ENCODE measurements at regions not wholly inside any gene's neighbourhood (a gene's known extent, or its start where the extent isn't known, plus 50 kb on each side); places are given as distances from the start of the nearest gene placed in this dataset.
"Not testable (repeated sequence)": the region's sequence is repeated elsewhere in the genome, so short reads cannot be mapped to it uniquely, and the experiment has no call there.

GRCh38 chr17:33572615-33573014, 279.5 kb upstream of the ASIC2 start:
- DNase-seq: no peak

GRCh38 chr17:33574942-33575445, 281.9 kb upstream of the ASIC2 start:
- no peak for DNase-seq

- DNase-seq: not testable (repeated sequence)
Observed at GRCh38 chr17:33579740-33580139, 286.6 kb upstream of the ASIC2 start.

GRCh38 chr17:33580215-33580614, 287.1 kb upstream of the ASIC2 start:
- DNase-seq: no peak

DNA sequence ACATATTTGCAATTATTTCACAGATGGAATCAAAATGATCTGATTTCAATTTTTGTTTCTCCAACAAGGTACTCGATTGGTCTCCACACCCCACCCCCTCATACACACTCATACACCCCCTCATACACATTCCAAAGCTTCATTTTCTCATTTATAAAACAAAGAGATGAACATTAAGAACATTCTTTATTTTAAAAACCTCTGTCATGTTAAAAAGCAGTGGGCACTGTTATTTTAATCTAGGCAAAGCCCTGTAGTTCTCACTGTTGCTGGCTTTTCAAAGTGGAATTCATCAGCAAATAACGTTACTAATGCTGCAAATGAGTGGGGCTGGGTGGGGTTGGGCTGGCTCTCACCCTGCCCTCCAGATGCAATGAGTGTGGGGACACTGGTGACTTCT, 289.6 kb upstream of the ASIC2 start:
- DNase-seq: no peak

GRCh38 chr17:33583518-33584417, 290.7 kb upstream of the ASIC2 start:
- DNase-seq: no peak

DNA sequence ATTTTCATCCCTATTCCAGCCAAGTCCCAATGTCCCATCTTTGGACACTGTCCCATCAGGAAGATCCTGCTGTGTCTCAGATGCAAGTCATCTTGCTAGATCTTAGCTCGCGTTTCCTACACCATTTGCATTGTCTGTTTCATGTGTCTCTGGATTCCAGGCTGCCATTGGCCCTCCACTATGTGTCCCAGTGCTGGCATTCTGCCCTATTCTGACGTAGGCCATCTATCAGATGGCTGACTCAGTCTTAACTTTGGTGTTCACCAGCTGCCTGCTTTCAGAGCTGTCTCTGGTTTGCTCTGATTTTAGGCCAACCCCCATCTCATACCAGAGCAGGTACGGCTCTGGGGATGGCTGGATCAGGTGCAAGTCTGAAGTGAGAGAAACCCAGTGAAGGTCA, 300.9 kb upstream of the ASIC2 start:
- no peak for DNase-seq

DNA sequence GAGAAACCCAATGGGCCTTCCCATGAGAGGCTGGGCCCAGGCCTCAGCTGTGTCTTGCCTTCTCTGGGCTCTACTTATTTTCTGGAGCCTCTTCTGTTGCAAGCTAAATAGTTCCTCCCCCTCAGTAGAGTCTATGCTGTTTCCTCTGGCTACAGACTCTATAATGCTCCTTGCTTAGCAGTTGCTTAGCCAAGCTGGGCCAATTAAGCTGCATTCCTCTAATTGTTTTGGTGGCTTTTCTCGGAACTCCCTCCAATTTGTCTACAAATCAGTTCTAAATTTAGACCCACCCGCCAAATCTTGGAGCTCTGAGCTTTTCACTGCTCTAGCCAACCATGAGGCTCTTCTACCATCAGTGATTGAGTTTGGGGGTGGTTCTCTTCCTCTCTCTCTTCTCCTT, 302.7 kb upstream of the ASIC2 start:
- no peak for DNase-seq

GRCh38 chr17:33596899-33597298, 303.8 kb upstream of the ASIC2 start:
- no peak for DNase-seq

GRCh38 chr17:33598797-33599196, 305.7 kb upstream of the ASIC2 start:
- no peak for DNase-seq

DNA sequence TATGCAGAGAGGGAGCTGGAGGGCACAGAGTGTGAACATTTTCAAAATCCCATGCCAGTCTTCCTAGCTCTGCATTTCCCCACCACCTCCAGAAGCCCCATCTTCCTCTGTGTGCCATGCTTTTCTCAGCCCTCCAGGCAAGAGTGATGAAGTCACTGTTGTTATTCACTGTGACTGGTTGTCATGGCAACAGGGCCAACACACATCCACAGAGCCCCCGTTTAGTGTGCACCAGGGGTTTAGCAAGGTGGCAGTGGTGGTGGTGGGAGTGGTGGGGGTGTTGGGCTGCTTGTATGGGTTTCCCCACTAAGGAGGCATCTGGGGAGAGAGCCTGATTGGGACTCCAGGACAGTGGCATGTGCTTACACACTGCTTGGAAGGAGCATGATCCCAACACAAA, 309.9 kb upstream of the ASIC2 start:
- no peak for DNase-seq

- DNase-seq: no peak
Observed at GRCh38 chr17:33603789-33604188, 310.7 kb upstream of the ASIC2 start.

DNA sequence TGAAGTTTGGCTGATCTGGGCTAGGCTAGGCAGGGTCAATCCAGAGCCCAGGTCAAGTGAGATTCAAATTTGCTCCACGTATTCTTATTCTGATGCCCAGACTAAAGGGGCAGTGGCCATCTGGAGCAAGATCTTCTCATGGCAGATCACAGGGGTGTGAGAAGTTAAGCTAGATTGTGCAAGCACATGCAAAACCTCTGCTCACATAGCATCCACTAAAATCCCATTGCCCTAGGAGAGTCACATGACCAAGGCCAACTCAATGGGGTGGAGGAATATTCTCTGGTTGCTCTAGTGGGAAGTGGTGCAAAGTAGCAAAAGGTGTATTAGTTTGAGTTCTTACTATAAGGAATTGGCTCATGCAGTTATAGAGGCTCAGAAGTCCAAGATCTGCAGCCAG, 318.4 kb upstream of the ASIC2 start:
- no peak for DNase-seq

- no peak for DNase-seq
Observed at GRCh38 chr17:33615861-33616260, 322.8 kb upstream of the ASIC2 start.

DNA sequence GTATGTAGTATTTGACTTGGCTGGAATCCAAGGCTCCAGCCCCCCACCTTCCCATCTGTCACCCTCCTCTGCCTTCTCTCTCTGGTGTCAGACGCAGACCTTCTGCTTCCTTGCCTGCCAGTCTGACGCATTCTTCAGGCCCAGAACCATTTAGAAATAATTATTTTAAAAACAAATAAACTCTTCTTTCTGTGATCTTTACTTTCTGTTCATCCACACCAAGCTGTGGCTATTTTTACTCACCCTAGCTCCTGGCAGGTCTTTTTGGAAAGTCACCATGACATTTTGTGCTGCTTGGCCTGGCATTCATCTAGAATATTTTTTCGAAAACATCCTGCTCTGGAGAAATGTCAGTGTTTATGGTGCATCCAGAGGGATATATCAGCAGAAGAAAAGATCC, 330.7 kb upstream of the ASIC2 start:
- DNase-seq: no peak

DNA sequence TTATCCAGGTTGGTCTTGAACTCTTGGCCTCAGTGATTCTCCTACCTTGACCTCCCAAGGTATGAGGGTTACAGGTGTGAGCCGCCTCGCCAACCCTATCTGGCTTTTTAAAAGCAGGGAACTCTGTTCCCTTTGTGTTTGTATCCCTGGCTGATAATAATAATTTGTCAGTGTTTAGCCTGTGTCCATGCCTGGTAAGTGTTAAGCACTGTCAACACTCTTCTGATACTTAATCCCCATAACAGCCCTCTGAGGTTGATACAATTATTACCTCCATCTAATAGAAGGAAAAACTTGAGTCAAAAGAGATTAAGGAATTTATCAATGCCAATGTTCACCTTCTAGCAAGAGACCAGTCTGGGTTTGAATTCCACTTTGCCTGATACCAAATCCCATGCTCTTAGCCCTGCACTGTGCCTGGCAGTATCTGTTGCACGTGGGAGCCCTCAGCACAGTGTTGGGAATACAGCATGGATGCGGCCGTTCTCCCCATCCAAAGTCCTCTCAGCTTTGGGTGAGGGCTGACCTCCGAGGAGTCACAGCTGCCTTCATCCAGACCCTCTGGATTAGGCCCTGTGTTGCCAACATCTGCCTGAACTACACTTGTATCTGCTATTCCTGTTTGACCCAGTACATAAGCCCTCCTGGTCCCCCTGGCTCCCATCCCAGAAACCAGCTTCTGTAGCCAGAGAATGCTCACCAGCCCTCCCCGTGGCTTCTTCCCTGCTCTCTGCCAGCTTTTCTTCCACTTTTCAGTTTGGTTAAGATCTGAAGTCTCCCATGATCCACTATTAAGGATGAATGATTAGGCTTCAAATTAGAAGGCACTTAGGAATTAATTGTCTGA, 335.6 kb upstream of the ASIC2 start:
- no peak for DNase-seq

GRCh38 chr17:33633446-33633845, 340.4 kb upstream of the ASIC2 start:
- no peak for DNase-seq

DNA sequence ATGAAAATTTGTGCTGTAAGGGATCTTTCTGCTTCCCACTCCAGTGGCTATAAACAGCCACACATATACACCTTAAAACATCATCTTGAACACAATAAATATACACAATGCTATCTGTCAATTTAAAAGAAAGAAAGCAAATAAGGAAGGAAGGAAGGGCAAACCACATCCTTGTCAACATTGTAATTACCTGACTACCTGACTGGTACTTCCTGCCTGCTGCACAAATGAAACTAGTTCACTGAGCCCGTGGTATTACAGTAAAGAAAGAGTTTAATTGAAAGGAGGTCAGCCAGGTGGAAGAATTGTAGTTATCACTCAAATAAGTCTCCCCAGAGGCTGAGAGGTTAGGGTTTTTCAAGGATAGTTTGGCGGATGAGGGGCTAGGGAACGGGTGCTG, 344.4 kb upstream of the ASIC2 start:
- DNase-seq: no peak

DNA sequence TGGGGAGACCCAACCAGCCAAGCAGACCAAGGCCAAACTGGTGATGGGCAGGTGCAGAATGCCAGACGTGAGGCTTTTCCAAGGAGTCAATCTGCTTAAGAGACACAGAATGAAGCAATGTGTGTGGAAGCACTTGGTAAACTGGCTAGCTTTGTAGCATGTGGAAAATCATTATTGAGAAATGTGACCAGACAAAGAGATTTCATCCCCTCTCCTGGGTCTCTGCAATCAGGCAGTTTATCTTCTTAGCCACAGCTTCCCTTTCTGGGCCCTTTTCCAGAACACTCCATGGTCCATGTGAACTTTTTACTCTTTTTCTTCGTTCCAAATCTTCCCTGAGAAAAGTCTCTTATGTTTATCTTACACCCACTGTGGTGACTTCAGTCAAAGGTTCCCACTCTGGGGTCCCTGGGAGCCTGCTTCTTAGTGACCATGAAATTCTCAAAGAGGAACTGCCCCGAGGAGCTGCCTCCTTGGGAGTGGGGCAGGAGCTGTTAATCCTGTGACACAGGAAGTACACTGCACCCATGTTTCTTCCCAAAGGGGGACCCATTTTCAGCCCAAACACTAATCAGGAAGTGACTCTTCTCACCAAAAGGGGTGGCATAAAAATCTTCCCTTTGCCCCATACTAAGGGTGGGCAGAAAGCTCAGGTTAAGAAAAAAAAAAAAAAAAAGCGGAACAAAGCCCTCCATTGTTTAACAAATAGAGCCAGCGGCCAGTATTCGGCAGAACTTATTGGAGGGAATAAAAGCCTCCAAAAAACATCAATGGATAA, 346.2 kb upstream of the ASIC2 start:
- no peak for DNase-seq

DNA sequence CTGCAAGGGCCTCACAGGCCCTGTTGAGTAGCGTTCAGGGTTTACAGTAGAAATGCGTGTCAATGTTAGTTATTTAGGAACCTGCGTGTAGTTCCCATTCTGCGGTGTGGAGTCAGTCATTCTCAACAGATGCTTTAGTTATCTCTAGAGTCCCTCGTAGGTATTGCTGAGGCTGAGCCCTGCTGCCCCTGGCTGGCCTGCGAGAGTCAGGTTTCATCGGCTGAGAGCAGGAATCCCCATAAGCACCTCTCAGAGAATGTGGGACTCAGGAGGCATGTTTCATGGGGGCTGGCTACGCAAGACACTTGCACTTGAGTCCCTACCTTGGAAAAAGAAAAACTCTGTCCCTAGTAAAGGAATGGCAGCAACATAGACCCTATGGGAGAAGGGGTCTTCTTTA, 347.5 kb upstream of the ASIC2 start:
- no peak for DNase-seq

DNA sequence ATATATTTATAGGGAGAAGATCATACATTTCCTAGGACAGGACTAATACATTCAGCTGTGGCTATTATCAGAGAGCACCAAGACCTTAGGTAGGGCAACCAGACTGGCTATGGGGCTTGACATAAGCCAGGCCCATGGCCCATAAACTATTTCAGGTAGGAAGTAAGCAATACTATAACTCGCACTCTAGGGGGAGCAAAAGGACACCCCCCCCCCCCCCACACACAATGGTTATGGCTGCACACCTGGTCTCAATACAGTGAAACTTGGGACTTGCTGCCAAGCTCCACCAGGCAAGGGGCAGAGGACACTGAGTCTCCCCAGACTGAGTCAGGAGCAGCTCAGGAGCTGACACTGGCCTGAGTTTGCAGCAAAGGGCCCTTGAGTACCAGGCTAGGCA, 348.9 kb upstream of the ASIC2 start:
- no peak for DNase-seq

DNA sequence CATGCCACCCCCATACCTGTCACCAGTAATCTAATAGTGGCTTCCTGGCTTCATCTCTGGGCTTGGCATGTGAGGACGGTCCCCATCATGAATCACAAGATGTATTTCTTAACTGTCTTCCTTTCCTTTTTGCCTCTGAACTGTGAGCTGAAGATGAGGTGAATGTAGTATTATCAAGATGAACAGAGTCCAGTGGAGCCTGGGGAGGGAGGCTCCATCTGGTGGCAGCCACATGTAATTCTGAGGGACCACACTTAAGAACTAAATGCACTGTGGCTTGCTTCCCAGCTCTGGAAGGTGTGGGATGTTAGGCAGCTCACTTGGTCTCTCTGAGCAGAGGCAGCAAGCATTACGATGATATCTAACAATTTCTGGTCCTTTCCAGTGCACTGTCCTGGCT, 354.9 kb upstream of the ASIC2 start:
- no peak for DNase-seq

DNA sequence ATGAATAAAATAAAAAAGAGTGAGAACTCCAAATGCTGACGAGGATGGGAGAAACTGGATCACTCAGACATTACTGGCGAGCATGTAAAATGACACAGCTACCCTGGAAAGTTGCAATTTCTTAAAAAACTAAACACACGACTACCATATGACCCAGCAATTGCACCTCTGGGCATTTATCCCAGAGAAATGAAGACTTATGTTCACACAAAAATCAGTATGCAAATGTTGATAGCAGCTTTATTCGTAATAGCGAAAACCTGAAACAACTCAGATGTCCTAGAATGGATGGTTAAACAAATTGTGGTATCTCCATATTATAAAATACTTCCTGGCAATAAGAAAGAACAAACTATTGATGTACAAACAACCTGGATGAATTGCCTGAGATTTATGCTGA, 357.2 kb upstream of the ASIC2 start:
- no peak for DNase-seq

Data from T1000 (cell line).